ENCODE measurements at regions not wholly inside any gene's neighbourhood (a gene's known extent, or its start where the extent isn't known, plus 50 kb on each side); places are given as distances from the start of the nearest gene placed in this dataset.

DNA sequence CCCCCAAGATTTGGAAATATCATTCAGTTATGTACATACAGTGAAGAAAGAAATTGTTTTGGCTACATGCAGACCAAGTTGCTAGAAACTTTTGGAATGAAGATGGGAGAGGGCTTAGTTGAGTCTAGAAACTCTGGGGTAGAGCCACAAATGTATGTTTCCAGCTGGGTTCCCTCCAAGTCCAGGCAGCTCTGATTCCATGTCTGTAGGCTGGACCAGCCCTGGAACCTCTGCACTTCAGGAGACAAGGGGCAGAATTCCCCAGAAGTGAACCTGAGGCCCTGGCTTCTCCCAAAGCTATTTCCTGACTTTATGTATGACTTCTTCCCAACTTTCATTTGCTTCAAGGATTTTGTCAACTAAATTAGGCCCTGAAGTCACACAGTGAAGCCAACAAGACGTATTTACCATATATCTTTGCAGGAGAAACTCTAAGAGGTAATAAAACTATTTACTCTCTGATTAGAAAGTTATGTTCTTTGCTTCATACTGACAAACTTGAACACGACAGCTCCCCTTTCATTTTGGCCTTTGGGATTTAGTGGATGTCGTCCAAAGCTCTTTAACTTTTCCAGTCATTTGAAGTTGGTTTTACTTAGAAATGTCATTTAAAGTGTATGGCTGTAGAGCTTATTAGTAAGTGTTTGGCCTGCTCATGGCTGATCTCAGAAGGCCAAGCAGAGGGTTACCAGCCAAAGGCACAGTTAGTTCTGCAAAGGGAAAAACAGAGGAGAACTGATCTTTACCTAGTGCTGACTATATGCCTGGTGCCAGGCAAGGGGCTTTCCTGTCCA lies 152.0 kb upstream of the SLC28A3 start:
- TF ChIP-seq EZH2phosphoT487 (IDR thresholded peaks at IDR 0.05; ENCODE audit: low read depth, severe bottlenecking, unreplicated experiment) (no peak), CTCF (IDR thresholded peaks at IDR 0.05; ENCODE audit: poor library complexity) (no peak), EZH2 (IDR thresholded peaks at IDR 0.05; ENCODE audit: borderline replicate concordance) (no peak)
